ENCODE measurements at regions not wholly inside any gene's neighbourhood (a gene's known extent, or its start where the extent isn't known, plus 50 kb on each side); places are given as distances from the start of the nearest gene placed in this dataset.

DNA sequence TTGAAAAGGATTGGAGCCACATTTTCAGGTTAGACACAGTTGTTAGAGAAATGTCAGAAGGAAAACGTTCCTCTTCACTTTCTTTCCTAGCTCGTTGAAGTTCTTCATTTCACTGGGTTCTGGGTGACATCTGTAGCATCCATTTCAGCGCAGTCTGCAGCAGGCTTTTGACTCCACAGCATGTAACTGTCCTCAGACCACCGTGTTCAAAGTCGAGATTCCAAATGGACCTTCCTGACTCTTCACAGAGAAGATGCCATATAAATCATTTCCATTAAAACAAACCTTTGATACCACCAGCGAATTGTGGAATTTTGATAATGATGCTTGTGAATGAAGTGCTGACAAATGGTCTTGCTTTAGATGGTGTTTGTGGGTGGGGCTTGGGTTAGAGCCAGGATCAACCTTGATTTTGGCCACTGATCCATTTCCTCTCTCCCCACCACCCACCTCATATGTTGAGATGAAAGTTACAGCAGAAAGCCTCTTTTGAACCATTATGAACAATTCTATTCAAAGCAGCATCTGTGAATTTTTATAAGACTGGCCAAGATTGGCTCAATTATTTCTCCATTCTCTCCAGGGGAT is 185.3 kb upstream of the PREP start:
- Histone ChIP-seq H3K4me1 (ENCODE audit: low read length) (peaks cover 23% of the 10 kb centered on the region), H3K27ac (ENCODE audit: low read length) (no peak overlapping the region)

DNA sequence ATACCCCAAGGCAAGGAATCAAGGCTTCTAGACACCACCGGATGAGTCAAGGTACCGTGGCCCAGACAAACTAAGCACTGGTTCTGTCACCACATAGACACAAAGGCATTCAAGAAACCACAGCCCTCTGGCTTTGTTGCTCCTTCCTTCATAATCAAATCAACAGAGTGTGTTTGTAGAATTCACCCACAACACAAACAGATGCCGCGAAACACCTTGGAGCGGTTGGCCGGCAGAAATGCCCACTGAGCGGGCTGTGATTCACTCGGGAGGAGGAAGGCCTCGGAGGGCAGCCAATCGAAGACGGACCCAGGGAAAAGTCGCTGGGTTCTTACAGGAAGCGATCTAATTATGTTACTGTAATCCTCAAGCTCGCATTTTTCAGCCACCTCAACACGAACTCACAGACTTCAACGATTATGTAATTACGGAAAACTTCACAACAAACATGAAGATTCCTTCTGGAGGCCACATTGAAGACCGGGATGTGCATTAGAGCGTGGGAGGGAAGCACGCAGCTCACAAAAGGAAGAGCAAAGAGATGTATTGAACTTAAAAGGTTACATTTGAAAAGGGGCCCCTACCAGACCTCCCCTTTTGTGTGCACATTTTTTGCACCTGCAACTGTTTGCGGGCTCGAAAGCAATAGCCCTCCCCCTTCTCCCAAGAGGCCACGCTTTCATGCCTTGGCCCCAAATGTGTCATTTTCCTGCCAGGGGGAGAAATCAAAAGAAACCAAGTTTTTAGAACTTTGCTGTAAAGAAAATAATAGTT is 184.7 kb upstream of the PREP start:
- Histone ChIP-seq H3K4me1 (ENCODE audit: low read length) (peaks cover 18% of the 10 kb centered on the region), H4K20me1 (ENCODE audit: insufficient read depth, low read length) (no peaks in the 10 kb centered on the region), H3K4me2 (ENCODE audit: low read length) (no peak overlapping the region), H3K9ac (ENCODE audit: low read length) (no peak overlapping the region), H3K4me3 (ENCODE audit: low read length) (no peak overlapping the region), H3K9me3 (ENCODE audit: insufficient read depth, low read length) (no peaks in the 10 kb centered on the region), H3K36me3 (replicated peaks; ENCODE audit: low read depth, low read length) (no peaks in the 10 kb centered on the region), H3K27me3 (ENCODE audit: low read depth, low read length) (no peaks in the 10 kb centered on the region), H3K27ac (ENCODE audit: low read length) (no peak overlapping the region), H3K79me2 (ENCODE audit: low read length) (no peaks in the 10 kb centered on the region), H2AFZ (ENCODE audit: low read depth, low read length) (no peak overlapping the region)
- no peak for TF ChIP-seq EZH2phosphoT487 (IDR thresholded peaks at IDR 0.05; ENCODE audit: low read depth)
- TF ChIP-seq, protein P1, sequence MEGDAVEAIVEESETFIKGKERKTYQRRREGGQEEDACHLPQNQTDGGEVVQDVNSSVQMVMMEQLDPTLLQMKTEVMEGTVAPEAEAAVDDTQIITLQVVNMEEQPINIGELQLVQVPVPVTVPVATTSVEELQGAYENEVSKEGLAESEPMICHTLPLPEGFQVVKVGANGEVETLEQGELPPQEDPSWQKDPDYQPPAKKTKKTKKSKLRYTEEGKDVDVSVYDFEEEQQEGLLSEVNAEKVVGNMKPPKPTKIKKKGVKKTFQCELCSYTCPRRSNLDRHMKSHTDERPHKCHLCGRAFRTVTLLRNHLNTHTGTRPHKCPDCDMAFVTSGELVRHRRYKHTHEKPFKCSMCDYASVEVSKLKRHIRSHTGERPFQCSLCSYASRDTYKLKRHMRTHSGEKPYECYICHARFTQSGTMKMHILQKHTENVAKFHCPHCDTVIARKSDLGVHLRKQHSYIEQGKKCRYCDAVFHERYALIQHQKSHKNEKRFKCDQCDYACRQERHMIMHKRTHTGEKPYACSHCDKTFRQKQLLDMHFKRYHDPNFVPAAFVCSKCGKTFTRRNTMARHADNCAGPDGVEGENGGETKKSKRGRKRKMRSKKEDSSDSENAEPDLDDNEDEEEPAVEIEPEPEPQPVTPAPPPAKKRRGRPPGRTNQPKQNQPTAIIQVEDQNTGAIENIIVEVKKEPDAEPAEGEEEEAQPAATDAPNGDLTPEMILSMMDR (IDR thresholded peaks at IDR 0.05; ENCODE audit: low read depth, low read length): no peak

More for the DNA sequence above, 185.3 kb upstream of the PREP start:
- no peak for TF ChIP-seq EZH2phosphoT487 (IDR thresholded peaks at IDR 0.05; ENCODE audit: low read depth)
- TF ChIP-seq, protein P1 (IDR thresholded peaks at IDR 0.05; ENCODE audit: low read depth, low read length): no peak
- Histone ChIP-seq H2AFZ (ENCODE audit: low read depth, low read length) (no peak overlapping the region), H3K79me2 (ENCODE audit: low read length) (no peaks in the 10 kb centered on the region), H3K4me3 (ENCODE audit: low read length) (no peak overlapping the region), H3K4me2 (ENCODE audit: low read length) (no peak overlapping the region), H3K27me3 (ENCODE audit: low read depth, low read length) (no peaks in the 10 kb centered on the region), H3K9me3 (ENCODE audit: insufficient read depth, low read length) (no peaks in the 10 kb centered on the region), H3K9ac (ENCODE audit: low read length) (no peak overlapping the region), H4K20me1 (ENCODE audit: insufficient read depth, low read length) (no peaks in the 10 kb centered on the region), H3K36me3 (replicated peaks; ENCODE audit: low read depth, low read length) (no peaks in the 10 kb centered on the region)

GRCh38 chr6:105578179-105578707 is 175.4 kb upstream of the PREP start:
- no peaks in the 10 kb centered on the region for H3K79me2 ChIP-seq (ENCODE audit: low read length)
- no peak overlapping the region for H3K4me2 ChIP-seq (ENCODE audit: low read length)
- H3K9ac ChIP-seq (ENCODE audit: low read length): no peak overlapping the region
- no peak overlapping the region for H3K4me3 ChIP-seq (ENCODE audit: low read length)
- H3K9me3 ChIP-seq (ENCODE audit: insufficient read depth, low read length): no peaks in the 10 kb centered on the region
- no peaks in the 10 kb centered on the region for H4K20me1 ChIP-seq (ENCODE audit: insufficient read depth, low read length)
- no peaks in the 10 kb centered on the region for H3K4me1 ChIP-seq (ENCODE audit: low read length)
- H3K36me3 ChIP-seq (replicated peaks; ENCODE audit: low read depth, low read length): no peaks in the 10 kb centered on the region
- no peak for TF ChIP-seq EZH2phosphoT487 (IDR thresholded peaks at IDR 0.05; ENCODE audit: low read depth)
- H2AFZ ChIP-seq (ENCODE audit: low read depth, low read length): no peak overlapping the region
- H3K27ac ChIP-seq (ENCODE audit: low read length): no peak overlapping the region
- no peaks in the 10 kb centered on the region for H3K27me3 ChIP-seq (ENCODE audit: low read depth, low read length)

DNA sequence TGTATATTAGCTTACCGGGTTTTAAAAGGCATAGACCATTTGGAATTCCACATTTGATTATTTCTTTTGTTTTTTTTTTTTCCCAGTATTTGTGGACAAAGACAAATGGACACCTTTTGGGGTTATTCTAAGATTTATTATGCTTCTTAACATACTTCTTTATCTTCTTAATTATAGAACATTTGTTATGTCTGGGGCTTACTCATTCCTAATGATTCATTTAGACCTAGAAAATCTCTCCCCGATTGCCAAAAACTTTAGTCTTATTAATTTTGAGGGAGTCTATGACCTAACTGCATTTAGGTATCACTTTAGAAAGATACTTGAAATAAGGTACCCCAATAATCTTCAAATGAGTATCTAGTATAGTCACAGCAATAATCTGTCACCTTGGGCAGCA is 170.7 kb upstream of the PREP start:
- Histone ChIP-seq H3K4me2 (ENCODE audit: low read length) (no peak overlapping the region), H2AFZ (ENCODE audit: low read depth, low read length) (no peak overlapping the region), H3K9ac (ENCODE audit: low read length) (no peak overlapping the region), H3K36me3 (replicated peaks; ENCODE audit: low read depth, low read length) (no peaks in the 10 kb centered on the region), H3K4me1 (ENCODE audit: low read length) (no peaks in the 10 kb centered on the region), H4K20me1 (ENCODE audit: insufficient read depth, low read length) (no peaks in the 10 kb centered on the region), H3K79me2 (ENCODE audit: low read length) (no peaks in the 10 kb centered on the region), H3K27me3 (ENCODE audit: low read depth, low read length) (no peaks in the 10 kb centered on the region), H3K9me3 (ENCODE audit: insufficient read depth, low read length) (no peaks in the 10 kb centered on the region), H3K27ac (ENCODE audit: low read length) (no peak overlapping the region), H3K4me3 (ENCODE audit: low read length) (no peak overlapping the region)
- TF ChIP-seq, protein P1 (IDR thresholded peaks at IDR 0.05; ENCODE audit: low read depth, low read length): no peak
- TF ChIP-seq EZH2phosphoT487 (IDR thresholded peaks at IDR 0.05; ENCODE audit: low read depth): no peak
